OCI-LY1 (cell line): ENCODE measurements at regions not wholly inside any gene's neighbourhood (a gene's known extent, or its start where the extent isn't known, plus 50 kb on each side); places are given as distances from the start of the nearest gene placed in this dataset.

ENCODE experiments used
- EZH2 ChIP-seq: fragments of 200-600 bp; sonication (generic), shearing (Covaris generic); IDR thresholded peaks from 2 replicates; pipeline ENCODE4 v1.8.0; 2017; ENCODE audit warnings: borderline replicate concordance, mixed run types, mild to moderate bottlenecking, antibody characterized with exemption, low read length, moderate library complexity, mixed read lengths
- TF ChIP-seq, protein P1 (sequence below): fragments of 200-600 bp; sonication (generic), shearing (Covaris generic); IDR thresholded peaks from 2 replicates; pipeline ENCODE4 v1.5.1; 2017; ENCODE audit warnings: mild to moderate bottlenecking, antibody characterized with exemption, low read length, moderate library complexity, mixed read lengths

DNA sequence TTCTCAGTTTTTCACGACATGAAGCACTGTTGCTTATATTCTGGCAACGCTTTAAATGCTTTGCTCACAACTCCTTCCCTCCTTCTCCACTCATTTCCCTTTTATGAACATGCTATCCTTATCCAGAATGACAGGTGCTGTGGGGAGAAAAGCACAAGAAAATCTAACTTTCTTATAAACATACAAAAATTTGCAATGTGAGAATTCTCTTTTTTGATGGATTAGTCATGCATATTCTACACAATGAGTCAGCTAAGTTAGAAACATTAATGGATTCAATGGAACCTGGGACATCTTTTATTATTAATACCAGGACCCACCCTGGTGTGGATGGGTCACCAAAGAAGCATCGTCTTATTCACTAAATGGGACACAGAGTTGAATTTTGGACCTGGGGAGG lies 234.6 kb upstream of the CDH5 start:
- TF ChIP-seq, protein P1, sequence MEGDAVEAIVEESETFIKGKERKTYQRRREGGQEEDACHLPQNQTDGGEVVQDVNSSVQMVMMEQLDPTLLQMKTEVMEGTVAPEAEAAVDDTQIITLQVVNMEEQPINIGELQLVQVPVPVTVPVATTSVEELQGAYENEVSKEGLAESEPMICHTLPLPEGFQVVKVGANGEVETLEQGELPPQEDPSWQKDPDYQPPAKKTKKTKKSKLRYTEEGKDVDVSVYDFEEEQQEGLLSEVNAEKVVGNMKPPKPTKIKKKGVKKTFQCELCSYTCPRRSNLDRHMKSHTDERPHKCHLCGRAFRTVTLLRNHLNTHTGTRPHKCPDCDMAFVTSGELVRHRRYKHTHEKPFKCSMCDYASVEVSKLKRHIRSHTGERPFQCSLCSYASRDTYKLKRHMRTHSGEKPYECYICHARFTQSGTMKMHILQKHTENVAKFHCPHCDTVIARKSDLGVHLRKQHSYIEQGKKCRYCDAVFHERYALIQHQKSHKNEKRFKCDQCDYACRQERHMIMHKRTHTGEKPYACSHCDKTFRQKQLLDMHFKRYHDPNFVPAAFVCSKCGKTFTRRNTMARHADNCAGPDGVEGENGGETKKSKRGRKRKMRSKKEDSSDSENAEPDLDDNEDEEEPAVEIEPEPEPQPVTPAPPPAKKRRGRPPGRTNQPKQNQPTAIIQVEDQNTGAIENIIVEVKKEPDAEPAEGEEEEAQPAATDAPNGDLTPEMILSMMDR = no peak
- no peak for TF ChIP-seq EZH2
